ENCODE measurements at regions not wholly inside any gene's neighbourhood (a gene's known extent, or its start where the extent isn't known, plus 50 kb on each side); places are given as distances from the start of the nearest gene placed in this dataset.

DNA sequence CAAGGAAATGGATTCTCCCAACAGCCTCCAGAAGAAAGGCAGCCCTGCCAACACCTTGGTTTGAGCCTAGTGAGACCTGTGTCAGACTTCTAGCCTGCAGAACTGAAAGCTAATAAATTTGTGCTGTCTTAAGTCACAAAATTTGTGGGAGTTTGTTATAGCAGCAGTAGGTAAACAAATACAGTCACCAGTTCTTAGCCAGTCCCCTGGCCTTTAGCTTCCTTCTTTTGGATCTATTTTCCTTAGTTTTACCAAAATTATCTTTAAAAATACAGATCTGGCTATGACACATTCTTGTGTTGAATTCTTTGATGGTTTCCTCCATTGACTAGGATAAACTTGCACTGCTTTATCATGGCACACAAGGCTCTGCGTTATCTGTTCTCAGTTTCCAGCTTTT lies 697.9 kb upstream of the FANCL start:
- Histone ChIP-seq H3K9me3 (peaks cover 0 to 18% (median 0%) of the 10 kb centered on the region in 11 donors), H3K4me3 (no peak overlapping the region), H3K4me1 (no peaks in the 10 kb centered on the region), H3K27me3 (no peaks in the 10 kb centered on the region), H3K27ac (no peak overlapping the region), H3K36me3 (no peaks in the 10 kb centered on the region)
- TF ChIP-seq, protein P1, sequence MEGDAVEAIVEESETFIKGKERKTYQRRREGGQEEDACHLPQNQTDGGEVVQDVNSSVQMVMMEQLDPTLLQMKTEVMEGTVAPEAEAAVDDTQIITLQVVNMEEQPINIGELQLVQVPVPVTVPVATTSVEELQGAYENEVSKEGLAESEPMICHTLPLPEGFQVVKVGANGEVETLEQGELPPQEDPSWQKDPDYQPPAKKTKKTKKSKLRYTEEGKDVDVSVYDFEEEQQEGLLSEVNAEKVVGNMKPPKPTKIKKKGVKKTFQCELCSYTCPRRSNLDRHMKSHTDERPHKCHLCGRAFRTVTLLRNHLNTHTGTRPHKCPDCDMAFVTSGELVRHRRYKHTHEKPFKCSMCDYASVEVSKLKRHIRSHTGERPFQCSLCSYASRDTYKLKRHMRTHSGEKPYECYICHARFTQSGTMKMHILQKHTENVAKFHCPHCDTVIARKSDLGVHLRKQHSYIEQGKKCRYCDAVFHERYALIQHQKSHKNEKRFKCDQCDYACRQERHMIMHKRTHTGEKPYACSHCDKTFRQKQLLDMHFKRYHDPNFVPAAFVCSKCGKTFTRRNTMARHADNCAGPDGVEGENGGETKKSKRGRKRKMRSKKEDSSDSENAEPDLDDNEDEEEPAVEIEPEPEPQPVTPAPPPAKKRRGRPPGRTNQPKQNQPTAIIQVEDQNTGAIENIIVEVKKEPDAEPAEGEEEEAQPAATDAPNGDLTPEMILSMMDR (IDR thresholded peaks at IDR 0.05), result no peak
- ATAC-seq, result no peak
- DNase-seq, result no peak
- intact Hi-C loops (cut with DNase I), result no loop called here
- 69 to 82% methylated on average over 1 of the region's 1 CpG for WGBS, 2 donors

DNA sequence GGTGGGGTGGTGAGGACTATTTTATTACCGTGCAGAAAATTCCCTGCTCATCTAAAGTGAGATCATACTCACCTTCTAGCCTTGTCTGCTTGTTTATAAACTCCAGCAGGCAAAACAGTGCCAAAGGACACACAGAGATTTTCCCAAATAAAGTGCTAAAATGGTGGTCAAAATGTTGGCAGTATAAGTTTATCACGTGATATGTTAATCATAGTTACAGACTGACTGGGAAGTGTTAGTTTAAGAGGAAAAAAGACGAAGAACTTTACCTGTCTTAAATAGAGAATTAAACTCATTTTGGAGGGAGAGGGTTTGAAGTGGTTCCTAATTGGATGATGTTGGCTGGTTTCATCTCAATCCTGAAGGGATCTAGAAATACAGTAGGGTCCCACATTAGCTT lies 691.7 kb upstream of the FANCL start:
- intact Hi-C loops (cut with DNase I), result no loop called here
- WGBS, 2 donors, result 68 to 85% methylated on average over 3 of the region's 3 CpGs

DNA sequence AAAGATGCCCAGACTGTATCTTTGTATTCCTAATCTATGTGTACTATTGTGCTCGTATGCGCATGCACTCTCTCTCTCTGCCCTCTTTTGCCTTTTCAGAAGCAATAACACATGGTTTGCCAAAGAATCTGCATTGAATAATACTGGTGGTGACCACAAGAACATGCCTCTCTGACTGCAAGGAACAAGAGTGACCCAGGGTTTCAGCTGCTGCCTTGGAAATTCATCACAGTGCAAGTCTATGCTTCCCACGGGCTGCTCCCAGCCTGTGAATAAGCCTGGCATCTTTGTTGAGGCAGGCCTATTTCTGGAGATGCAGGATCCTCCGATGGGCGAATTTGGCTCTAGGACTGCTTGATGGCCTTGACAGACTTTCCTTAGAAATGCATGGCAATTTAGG lies 689.4 kb upstream of the FANCL start:
- no peaks in the 10 kb centered on the region for H3K9me3 ChIP-seq
- no peak for DNase-seq
- 81 to 90% methylated on average over 5 of the region's 5 CpGs for WGBS, 2 donors
- H3K4me3 ChIP-seq, result no peak overlapping the region
- TF ChIP-seq, protein P1 (IDR thresholded peaks at IDR 0.05), result no peak
- H3K27ac ChIP-seq, result no peak overlapping the region
- no peaks in the 10 kb centered on the region for H3K36me3 ChIP-seq
- H3K27me3 ChIP-seq, result no peaks in the 10 kb centered on the region
- no peak for ATAC-seq
- intact Hi-C loops (cut with DNase I), result no loop called here
- H3K4me1 ChIP-seq, result no peaks in the 10 kb centered on the region

More for the DNA sequence above, 691.7 kb upstream of the FANCL start:
- Histone ChIP-seq H3K36me3 (no peaks in the 10 kb centered on the region), H3K9me3 (no peaks in the 10 kb centered on the region), H3K27ac (no peak overlapping the region), H3K4me3 (no peak overlapping the region), H3K4me1 (no peaks in the 10 kb centered on the region), H3K27me3 (no peaks in the 10 kb centered on the region)
- ATAC-seq (no peak), DNase-seq (no peak)
- TF ChIP-seq, protein P1 (IDR thresholded peaks at IDR 0.05), result no peak

DNA sequence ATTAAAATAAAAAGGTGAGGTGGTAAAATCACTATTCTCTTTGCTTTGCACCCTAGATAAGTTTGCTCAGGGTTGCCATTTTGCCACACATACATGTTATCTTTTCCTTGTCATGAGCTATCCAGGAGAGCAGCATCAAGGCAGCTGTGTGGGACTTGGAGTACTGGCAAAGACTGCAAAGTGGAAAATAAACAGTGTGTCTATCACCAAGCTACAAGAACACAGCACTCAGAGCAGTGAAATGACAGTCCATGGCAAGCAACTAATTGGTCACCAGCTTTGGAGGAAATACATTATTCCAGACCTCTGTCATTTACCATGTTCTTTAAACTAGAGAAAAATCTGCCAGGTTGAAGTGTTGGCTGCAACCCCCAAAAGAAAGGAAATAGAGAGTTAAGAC lies 687.8 kb upstream of the FANCL start:
- no peaks in the 10 kb centered on the region for H3K4me1 ChIP-seq
- ATAC-seq (peak in 6 of 8 donors; percentile 52 to 98 (median 70)), DNase-seq (no peak)
- H3K27me3 ChIP-seq, result no peaks in the 10 kb centered on the region
- H3K27ac ChIP-seq, result no peak overlapping the region
- no peaks in the 10 kb centered on the region for H3K36me3 ChIP-seq
- no peak overlapping the region for H3K4me3 ChIP-seq
- TF ChIP-seq, protein P1 (IDR thresholded peaks at IDR 0.05), result no peak
- peaks cover 0 to 2% (median 0%) of the 10 kb centered on the region in 11 donors for H3K9me3 ChIP-seq
- intact Hi-C loops (cut with DNase I), result no loop called here

DNA sequence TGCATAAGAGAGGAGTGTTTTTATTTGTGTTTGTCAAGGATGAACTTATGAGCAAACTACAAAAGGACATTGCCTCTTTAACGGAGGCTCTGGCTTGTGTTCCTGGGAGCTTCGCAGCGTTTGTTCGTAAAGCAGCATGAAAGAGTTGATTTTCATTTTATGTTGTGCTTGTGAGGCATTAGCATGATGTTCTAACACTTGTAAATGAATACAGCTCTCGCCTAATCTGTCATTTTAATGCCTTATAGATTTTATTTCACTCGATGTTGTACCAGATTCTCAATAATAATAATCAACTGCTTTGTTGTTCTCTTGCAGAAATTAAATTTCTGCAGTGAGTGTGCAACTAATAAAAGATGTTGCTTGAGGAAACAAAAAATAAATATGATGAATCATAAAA lies 687.3 kb upstream of the FANCL start:
- intact Hi-C loops (cut with DNase I), result no loop called here
- Histone ChIP-seq H3K4me1 (no peaks in the 10 kb centered on the region), H3K36me3 (no peaks in the 10 kb centered on the region), H3K27ac (no peak overlapping the region), H3K27me3 (no peaks in the 10 kb centered on the region), H3K4me3 (no peak overlapping the region), H3K9me3 (peaks cover 0 to 2% (median 0%) of the 10 kb centered on the region in 11 donors)
- WGBS, 2 donors, result 57 to 61% methylated on average over 6 of the region's 6 CpGs
- ATAC-seq, result no peak
- TF ChIP-seq, protein P1 (IDR thresholded peaks at IDR 0.05), result no peak
- DNase-seq, result no peak

Measured in heart right ventricle (tissue), 16 donors.